ENCODE measurements at regions not wholly inside any gene's neighbourhood (a gene's known extent, or its start where the extent isn't known, plus 50 kb on each side); places are given as distances from the start of the nearest gene placed in this dataset.

GRCh38 chr1:29643838-29644440 is 407.6 kb downstream of the PTPRU start:
- no peak overlapping the region for H3K4me3 ChIP-seq (ENCODE audit: low read depth, low read length)
- DNase-seq (ENCODE audit: low read depth) = no peak
- in situ Hi-C loops (cut with HindIII; ENCODE audit: low sequenced_read_pairs) = no loop called here
- TF ChIP-seq CTCF (IDR thresholded peaks at IDR 0.05; ENCODE audit: low read depth, low read length, missing control alignments) = no peak

- no peak overlapping the region for H3K4me3 ChIP-seq (ENCODE audit: low read depth, low read length)
- TF ChIP-seq CTCF (IDR thresholded peaks at IDR 0.05; ENCODE audit: low read depth, low read length, missing control alignments) = no peak
- DNase-seq (ENCODE audit: low read depth) = no peak
- in situ Hi-C loops (cut with HindIII; ENCODE audit: low sequenced_read_pairs) = no loop called here
Observed at GRCh38 chr1:29643281-29643680, 407.0 kb downstream of the PTPRU start.

GRCh38 chr1:29642519-29642918 is 406.2 kb downstream of the PTPRU start:
- no peak overlapping the region for H3K4me3 ChIP-seq (ENCODE audit: low read depth, low read length)
- TF ChIP-seq CTCF (IDR thresholded peaks at IDR 0.05; ENCODE audit: low read depth, low read length, missing control alignments) = no peak
- DNase-seq (ENCODE audit: low read depth) = no peak
- in situ Hi-C loops (cut with HindIII; ENCODE audit: low sequenced_read_pairs) = no loop called here

- H3K4me3 ChIP-seq (ENCODE audit: low read depth, low read length) = no peak overlapping the region
- TF ChIP-seq CTCF (IDR thresholded peaks at IDR 0.05; ENCODE audit: low read depth, low read length, missing control alignments) = no peak
- no peak for DNase-seq (ENCODE audit: low read depth)
- in situ Hi-C loops (cut with HindIII; ENCODE audit: low sequenced_read_pairs) = no loop called here
Observed at GRCh38 chr1:29641921-29642320, 405.6 kb downstream of the PTPRU start.

GRCh38 chr1:29640428-29640785 is 404.1 kb downstream of the PTPRU start:
- in situ Hi-C loops (cut with HindIII; ENCODE audit: low sequenced_read_pairs) = no loop called here
- H3K4me3 ChIP-seq (ENCODE audit: low read depth, low read length) = no peak overlapping the region
- TF ChIP-seq CTCF (IDR thresholded peaks at IDR 0.05; ENCODE audit: low read depth, low read length, missing control alignments) = no peak
- no peak for DNase-seq (ENCODE audit: low read depth)

GRCh38 chr1:29639741-29640427 is 403.6 kb downstream of the PTPRU start:
- H3K4me3 ChIP-seq (ENCODE audit: low read depth, low read length) = no peak overlapping the region
- peak; percentile 76 for DNase-seq (ENCODE audit: low read depth)
- in situ Hi-C loops (cut with HindIII; ENCODE audit: low sequenced_read_pairs) = no loop called here
- TF ChIP-seq CTCF (IDR thresholded peaks at IDR 0.05; ENCODE audit: low read depth, low read length, missing control alignments) = no peak
